ENCODE measurements at regions not wholly inside any gene's neighbourhood (a gene's known extent, or its start where the extent isn't known, plus 50 kb on each side); places are given as distances from the start of the nearest gene placed in this dataset.
A peak's percentile ranks its signal among the peaks of the same experiment; 100 is the strongest.
"Not testable (repeated sequence)": the region's sequence is repeated elsewhere in the genome, so short reads cannot be mapped to it uniquely, and the experiment has no call there.

DNA sequence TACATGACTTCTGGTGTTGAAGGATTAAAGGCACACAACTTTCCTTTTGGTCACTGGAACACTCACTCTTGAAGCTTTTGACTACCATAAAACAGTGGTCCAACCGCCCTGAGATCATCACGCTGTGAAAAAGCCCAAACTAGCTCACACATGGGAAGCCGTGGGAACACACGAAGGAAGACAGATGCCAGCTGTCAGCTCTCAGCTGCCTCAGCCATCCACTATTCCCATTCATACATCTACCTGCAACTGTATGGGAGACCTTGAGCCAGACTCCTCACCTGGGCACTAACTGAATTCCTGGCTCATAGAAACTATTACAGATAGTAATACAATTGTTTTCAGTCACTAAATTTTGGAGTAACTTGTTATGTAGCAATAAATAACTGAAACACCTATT, 246.1 kb downstream of the MSX2 start:
- no peak for DNase-seq

DNA sequence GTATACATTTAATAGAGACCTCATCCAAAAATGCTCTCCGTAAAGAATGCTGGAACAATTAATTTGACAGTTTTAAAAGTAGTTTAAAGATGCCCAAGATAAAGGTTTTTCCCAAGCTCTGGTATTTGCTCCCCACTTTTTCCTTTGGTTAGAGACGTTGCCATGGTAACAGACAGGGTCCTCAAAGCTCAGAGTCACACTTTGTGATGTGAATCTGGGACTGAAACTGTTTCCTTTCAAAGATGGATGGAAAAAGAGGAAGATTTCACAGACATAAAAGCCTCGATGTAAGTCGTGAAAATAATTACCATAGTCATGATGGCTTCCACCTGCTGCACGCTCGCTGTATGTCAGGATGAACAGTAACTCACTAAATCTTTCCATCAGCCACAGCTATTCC, 229.5 kb downstream of the MSX2 start:
- DNase-seq, result no peak

DNA sequence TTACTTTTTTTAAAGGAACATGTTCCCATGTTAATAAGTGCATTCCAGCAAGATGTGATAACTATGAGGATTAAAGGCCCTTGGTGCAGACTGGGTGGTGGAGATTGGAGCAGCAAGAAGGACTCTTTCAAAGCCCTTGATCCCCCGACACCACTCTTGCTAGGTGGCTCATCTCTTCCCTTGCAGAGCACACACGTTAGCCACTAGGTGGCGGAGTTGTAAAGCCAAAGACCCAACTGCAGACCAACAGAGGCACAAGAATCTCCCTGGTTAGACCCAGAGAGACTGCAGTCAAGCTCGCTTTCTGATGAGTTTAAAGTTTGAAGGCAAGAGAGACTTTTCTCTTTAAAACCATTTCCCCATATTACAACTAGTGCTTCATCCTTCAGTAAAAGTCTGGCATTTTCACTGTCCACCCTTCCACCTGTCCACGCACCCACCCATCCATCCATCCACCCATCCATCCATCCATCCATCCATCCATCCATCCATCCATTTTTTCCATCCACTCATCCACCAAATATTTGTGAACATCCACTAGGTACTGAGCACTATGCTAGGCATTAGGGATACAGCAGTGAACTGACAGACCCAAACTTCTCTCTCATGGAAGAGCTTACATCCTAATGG, 226.9 kb downstream of the MSX2 start:
- peak; percentile 84 for DNase-seq

DNA sequence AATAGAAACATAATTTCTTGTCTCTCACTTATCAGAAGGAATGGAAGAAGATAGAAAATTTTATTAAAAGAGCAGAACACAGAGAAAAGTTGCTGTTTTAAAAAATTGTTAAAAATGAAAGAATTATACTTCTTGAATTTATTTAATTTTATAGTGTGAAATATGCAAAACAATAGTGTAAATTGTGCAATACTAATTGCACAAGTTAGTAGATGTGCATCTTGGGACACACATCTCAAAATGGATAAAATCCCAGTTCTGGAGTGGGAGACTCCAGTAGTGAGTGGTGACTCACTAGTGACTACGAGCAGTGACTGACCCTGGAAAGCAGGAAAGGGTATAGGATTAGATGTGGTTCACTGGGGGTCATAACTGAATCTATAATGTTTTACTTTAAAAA, 223.2 kb downstream of the MSX2 start:
- no peak for DNase-seq

DNA sequence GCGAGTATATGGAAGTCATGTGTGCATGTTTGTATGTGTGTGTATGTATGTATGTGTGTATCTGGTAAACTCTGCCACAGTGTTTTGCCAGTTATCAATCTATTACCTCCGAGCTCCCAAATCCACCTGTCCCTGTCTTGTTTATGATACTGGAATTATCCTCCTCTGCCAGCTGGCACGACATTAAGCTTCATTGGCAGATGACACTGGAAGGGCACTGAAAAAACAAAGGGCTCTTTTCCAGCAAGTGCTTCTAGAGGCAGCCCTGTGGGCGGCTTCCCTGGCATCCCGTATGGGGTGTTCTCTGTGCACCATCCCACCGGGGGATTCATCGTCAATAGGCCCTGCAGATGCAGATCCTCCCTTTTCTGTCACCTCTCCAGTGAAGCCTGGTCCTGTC, 221.5 kb downstream of the MSX2 start:
- no peak for DNase-seq

DNA sequence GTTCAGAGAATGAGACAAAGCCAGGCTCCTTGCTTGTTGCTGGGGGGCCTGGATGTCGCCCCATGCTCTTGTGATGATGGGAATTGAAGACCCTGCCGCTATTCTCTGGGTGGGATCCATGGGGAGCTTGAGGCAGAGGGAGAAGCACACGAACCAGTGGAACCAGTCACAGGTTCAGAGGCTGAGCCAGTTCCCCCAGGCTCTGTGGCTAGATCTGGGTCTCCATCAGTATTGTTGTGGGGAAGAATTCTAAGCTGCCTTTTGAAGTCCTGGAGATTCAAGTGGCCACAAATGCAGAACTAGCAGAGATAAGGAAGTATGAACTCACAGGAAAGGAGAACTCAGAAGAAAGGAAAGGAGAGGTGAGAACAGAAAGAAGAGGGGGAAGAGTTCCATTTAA, 219.4 kb downstream of the MSX2 start:
- no peak for DNase-seq

DNA sequence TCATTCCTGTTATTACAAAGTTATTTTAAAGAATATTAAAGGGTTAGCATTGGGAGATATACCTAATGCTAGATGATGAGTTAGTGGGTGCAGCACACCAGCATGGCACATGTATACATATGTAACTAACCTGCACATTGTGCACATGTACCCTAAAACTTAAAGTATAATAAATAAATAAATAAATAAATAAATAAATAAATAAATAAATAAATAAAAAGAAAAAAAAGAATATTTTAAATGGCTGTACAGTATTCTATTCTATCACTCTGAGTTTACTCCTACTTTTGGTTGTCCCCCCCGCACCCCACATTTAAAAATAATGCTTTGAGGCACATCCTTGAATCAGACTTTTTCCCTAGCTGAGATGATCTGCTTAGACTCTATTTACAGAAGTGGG, 218.6 kb downstream of the MSX2 start:
- DNase-seq, result not testable (repeated sequence)

DNA sequence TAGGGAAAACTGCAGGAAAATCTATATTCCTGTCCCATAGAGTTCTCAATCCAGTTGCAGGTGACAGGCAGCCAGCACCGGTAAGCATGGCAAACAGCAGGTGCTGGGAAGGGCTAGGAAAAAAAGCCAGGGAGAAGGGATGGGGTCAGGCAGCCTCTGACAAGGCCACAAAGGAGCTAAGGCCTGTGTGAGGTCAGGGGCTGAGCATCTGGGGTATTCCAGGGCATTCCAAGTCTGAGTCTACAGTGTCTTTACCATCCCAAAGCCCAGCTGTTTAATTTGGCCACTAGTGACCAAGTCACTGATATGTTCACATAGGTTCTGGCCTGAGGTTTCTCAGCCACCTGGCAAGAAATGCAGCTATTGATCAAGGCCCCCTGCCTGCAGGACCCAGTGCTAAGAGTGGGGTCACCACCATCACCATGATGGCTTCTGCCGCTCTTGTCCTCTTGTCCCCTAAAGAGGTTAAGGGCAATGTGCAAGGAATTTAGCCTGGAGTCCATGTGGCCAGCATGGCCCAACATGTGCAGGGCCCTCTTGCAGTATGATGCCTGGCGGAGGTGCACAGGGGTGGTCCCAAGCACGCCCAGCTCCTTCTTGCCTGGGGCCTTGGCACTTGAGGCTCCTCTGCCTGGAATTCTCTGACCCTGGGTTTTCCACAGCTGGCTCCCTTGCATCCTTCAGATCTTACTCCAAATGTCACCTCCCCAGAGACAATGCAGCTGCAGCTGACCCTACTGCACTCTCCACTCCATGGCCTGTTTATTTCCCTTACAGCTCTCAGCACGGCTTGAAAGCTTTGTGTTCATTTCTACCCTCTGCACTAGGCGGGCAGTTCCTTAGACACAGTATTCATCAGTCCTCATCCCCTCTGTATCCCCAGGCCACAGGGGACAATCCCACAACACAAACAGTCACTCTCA, 213.1 kb downstream of the MSX2 start:
- no peak for DNase-seq

DNA sequence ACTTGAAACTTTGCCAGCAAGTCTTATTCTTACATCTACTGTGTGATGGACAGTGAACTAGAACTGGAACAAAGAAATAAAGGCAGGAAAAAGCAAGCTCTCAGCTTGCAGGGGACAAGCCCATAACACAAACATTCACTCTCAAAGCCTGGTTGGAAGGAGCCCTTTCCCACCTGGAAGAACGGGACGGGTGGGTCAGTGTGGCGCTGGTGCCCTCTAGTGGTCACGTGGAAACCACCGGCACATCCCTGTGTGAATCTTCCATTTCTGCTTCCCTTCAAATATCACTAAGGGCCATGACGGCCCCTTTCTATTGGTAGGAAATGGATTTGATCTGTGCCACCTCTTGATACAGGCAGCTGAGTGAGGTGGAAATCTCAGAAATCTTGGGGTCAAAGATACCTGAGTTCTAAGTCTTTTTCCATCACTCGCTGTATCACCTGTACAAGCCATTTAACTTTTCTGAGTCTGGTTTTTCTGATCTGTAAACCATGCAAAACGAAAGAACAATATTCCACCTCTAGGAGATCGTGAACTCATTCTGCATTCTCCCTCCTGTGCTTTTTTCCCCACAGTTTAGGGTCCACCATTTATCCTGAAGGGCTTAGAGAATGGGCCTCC, 211.6 kb downstream of the MSX2 start:
- peak; percentile 78 for DNase-seq

DNA sequence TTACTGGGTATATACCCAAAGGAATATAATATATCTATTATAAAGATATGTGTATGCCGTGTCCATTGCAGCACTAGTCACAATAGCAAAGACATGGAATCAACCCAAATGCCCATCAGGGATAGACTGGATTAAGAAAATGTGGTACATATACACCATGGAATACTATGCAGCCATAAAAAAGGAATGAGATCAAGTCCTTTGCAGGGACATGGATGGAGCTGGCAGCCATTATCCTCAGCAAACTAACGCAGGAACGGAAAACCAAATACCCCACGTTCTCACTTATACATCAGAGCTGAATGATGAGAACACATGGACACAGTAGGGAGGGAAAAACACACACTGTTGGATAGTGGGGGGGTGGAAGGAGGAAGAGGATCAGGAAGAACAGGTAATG, 206.7 kb downstream of the MSX2 start:
- DNase-seq, result not testable (repeated sequence)

DNA sequence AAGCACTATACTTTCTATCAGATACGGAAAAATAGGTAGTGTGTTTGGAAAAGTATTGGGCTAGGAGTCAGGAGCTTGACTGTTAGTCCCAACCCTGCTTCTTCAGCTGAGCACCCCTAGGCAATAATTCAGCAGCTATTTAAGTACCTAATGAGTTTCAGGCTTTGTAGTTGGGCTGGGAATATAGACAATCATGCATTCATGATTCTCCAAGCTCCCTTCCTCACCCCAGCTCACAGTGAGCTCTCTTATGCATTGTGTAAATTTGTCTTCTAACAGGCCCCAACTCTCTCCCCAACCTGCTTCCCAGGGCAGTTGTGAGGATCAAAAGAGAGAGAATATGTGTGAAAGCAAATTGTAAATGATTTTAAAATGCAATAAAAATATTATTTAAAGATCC, 201.2 kb downstream of the MSX2 start:
- DNase-seq, result no peak

DNA sequence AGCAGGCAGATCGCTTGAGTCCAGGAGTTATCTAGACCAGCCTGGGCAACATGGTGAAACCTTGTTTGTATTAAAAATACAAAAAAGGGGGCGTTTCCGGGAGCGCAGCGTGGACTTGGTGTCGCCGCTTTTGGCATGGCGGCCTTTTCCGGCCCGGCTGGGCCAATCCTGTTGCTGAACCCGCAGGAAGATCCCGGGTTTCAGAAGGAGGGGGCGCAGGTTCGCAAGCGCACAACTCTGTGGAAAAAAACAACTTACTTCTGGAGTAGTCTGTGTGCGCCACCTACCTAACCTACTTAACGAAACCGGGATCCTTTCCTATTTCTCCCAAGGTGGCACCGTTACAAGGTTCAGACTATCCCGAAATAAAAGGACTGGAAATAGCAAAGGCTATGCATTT, 198.6 kb downstream of the MSX2 start:
- DNase-seq, result no peak

DNA sequence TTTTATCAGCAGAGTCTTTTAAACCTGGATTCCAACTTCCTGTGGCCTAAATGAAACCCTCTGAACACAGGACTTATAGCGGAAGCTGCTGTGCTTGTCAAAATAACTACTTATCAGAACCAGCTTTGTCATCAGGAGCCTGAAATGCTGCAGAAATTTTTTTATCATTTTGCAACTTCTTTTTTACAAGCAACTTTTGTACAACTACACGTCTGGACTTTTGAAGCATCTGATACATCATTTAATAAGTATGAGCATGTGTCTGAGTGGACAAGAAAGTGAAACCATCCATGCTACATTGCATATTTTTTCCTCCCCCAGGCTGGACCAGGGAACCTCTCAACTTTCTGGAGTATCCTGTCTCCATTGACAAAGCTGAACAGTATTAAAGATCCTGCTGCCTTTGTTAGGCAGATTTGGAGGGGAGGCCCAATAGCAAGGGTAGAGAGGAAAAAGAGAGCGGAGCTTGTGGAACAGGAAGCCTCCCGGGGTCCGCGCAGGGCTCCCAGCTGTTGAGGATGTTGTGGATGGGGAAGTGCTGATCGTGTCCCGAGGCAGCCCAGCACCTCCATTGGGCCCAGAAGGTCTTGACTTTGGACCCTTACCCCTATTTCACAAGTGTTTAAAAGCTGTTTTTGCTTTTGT, 196.6 kb downstream of the MSX2 start:
- DNase-seq, result no peak

DNA sequence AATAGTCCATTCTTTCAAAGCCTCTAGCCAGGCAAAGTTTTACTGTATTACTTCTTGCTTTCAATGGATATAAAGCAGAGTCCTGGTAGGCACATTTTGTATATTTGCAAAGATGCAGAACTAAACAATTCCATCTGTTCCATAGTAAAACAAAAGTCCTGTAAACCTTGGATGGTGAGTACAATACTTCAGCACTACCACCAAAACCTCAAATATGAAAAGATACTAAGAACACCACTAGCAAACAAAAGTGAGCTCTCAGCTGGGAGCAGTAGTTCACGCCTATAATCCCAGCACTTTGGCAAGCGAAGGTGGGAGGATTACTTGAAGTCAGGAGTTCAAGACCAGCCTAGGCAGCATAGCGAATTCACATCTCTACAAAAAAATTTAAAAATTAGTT, 195.0 kb downstream of the MSX2 start:
- DNase-seq, result no peak

DNA sequence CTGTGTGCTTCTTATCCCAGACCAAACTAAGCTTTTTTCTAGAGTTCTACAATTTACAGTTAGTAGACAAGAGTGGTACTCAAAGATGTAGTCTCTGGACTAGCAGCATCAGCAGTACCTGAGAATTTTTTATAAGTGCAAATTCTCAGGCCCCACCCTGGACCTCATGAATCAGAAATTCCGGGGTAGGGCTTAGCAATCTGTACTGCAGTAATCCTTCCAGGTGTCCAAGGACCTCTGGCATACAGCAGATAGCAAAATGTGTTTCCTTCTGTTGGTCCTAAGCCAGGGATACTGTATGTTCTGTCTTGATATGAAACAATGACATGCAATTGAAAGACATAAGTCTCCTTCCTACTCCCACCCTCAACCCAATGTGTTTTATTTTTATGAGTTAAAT, 194.3 kb downstream of the MSX2 start:
- DNase-seq, result no peak

DNA sequence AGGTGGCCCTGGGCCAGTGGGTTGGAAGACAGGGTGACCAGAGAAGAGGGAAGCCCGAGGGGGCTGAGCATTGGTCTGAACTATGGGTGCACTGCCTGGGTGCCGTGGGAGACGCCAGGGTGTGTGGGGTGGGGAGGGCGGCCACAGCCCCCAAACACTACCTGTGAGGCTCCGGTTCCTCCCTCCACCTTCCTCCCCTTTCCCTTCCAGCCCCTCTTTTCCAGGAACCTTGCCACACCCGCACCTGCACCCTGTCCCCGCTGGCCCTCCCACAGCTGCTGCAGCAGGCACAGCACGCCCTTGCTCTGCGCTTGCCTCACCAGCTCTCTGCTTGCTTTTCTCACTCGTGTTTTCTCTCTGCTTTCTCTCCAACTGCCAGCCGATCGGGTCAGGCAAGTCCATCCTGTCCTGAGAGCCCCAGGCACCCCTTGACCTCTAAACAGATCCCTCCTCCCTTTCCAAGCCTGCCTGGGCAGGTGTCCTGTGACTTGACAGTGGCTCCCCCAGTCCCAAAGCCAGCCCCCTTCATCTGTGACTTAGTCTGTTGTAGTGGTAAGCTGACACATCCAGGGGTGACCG, 193.7 kb downstream of the MSX2 start:
- DNase-seq, result no peak

DNA sequence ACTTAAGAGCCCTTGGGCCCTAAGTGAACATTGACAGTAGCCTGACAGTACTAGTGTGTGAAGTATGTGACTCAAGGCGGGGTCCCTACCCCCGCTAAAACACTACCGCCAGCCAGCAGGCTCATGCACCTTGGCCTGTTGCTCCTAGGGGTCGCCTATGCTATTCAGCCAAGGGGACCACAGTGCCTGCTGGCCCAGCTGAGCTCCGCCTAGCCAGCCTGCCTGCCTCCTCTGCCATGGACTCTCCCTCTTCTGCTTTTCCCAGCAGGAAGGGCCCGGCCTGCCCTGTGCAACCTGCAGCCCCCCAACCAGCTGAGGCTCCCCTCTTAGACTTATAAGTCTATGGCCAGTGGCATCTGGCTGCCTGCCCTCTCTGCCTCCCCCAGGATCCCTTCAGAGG, 193.1 kb downstream of the MSX2 start:
- not testable (repeated sequence) for DNase-seq

DNA sequence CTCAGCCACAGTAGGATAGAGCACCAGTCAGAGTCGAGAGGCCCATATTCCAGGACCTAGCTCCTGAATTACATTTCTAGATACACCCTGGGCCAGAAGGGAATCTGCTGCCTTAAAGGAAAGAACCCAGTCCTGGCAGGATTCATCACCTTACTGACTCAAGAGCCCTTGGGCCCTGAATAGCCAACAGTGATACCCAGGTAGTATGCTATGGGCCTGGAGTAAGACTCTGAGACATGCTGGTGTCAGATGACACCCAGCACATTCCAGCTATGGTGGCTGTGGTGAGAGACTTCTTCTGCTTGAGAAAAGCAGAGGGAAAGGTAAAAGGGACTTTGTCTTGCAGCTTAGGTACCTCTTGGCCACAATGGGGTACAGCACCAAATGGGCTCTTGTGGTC, 192.5 kb downstream of the MSX2 start:
- not testable (repeated sequence) for DNase-seq

DNA sequence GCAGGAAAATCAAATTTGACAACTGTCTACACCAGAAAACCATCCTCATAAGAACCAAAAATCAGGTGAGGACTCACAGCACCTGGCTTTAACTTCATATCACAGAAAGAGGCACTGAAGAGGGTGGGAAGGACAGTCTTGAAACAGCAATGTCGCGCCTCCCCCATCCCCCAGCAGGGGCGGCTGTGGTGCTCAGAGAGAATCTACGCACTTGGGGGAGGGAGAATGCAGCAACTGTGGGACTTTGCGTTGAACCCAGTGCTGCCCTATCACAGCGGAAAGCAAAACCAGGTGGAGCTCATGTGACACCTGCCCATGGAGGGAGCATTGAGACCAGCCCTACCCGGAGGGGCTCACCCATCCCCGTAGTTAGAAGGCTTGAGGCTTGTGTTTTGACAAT, 191.8 kb downstream of the MSX2 start:
- DNase-seq, result no peak

DNA sequence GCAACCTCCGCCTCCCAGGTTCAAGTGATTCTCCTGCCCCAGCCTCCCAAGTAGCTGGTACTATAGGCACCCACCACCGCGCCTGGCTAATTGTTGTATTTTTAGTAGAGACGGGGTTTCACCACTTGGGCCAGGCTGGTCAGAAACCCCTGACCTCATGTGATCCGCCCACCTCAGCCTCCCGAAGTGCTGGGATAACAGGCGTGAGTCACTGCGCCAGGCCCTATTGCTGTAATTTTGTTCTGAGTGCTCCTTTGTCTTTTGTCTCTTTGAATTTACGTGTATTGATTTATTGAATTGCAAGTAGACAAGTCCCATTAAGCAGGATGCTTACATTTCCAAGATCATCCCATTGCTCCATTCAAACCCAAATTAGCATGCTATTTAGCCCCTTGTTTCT, 186.7 kb downstream of the MSX2 start:
- DNase-seq, result no peak

DNA sequence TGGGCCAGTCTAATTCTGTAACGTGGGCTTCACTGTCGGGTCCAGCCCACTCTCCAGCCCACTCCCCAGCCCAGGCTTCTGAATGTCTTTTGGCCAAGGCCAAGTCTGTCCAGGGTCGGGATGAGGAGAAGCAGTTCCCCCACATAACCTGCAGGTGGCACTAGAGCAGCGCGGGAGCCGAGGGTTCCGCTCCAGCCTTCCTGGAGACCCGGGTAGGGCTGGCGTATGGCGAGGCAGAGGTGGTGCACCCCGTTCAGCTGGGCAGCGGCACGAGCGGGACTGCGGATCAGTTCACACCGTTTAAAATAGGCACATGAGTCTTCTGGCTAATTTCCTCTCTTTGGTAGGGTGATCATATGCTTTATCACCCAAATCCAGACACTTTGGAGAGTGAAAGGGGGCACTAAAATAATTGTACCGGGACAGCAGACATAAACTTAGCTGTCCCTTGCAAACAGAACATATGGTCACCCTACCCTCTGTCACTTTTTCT, 185.9 kb downstream of the MSX2 start:
- peak; percentile 80 for DNase-seq

DNA sequence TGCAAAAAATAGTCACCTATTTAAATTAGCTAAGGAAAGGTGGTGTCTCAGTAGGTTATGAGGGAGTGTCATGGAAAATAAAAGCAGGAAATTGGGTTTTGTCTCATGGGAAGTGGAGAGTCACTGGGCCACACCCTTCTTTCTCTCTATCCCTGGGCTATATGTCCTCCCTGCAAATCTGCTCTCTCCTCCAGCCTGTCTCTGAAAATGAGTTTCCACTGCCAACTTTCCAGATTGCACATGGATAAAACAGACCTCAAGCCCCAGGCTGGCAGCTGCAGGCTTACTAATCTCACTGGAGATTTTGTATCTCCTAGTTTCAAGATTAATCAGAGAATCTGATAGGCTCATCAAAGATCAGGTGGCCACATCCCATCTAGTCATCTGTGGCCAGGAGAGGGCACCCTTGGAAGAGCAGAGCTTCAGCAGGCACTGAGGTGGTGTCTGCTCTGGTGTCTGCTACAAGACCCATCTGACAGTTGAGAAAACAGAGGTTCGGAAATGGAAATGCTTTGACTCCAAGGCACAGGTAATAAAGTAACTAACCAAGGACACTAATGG, 178.9 kb downstream of the MSX2 start:
- DNase-seq, result no peak

DNA sequence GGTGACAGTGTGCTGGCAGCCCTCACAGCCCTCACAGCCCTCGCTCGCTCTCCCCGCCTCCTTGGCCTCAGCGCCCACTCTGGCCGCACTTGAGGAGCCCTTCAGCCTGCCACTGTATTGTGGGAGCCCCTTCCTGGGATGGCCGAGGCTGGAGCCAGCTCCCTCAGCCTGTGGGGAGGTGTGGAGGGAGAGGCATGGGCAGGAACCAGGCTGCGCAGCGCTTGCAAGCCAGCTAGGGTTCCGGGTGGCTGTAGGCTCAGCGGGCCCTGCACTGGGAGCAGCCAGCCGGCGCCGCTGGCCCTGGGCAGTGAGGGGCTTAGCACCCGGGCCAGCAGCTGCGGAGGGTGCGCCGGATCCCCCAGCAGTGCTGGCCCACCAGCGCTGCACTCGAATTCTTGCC, 177.0 kb downstream of the MSX2 start:
- DNase-seq, result no peak
